ENCODE measurements at regions not wholly inside any gene's neighbourhood (a gene's known extent, or its start where the extent isn't known, plus 50 kb on each side); places are given as distances from the start of the nearest gene placed in this dataset.

GRCh38 chr14:31966896-31967668 lies 110.0 kb upstream of the ARHGAP5 start:
- DNase-seq: no peak

GRCh38 chr14:31967669-31967975 lies 109.5 kb upstream of the ARHGAP5 start:
- no peak for DNase-seq

GRCh38 chr14:31968107-31968810 lies 108.8 kb upstream of the ARHGAP5 start:
- DNase-seq: no peak

- no peak for DNase-seq
These were observed 108.0 kb upstream of the ARHGAP5 start for GRCh38 chr14:31968956-31969698.

GRCh38 chr14:31969699-31970240 lies 107.3 kb upstream of the ARHGAP5 start:
- DNase-seq: no peak

GRCh38 chr14:31970744-31971143 lies 106.4 kb upstream of the ARHGAP5 start:
- no peak for DNase-seq

DNA sequence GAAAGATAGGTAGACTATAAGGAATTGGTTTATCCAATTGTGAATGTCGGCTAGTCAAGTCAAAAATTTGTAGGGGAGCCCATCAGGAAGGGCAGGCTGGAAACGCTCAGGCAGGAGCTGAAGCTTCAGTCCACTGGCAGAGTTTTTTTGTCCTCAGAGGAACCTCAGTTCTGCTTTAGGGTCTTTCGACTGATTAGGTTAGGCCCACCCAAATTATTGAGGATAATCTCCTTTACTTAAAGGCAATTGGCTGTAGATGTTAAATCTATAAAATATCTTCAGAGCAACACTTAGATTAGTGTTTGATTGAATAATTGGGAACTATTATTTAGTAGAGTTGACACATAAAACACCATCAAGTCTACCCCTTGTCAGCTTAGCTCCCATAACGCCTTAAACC lies 105.5 kb upstream of the ARHGAP5 start:
- DNase-seq: no peak

DNA sequence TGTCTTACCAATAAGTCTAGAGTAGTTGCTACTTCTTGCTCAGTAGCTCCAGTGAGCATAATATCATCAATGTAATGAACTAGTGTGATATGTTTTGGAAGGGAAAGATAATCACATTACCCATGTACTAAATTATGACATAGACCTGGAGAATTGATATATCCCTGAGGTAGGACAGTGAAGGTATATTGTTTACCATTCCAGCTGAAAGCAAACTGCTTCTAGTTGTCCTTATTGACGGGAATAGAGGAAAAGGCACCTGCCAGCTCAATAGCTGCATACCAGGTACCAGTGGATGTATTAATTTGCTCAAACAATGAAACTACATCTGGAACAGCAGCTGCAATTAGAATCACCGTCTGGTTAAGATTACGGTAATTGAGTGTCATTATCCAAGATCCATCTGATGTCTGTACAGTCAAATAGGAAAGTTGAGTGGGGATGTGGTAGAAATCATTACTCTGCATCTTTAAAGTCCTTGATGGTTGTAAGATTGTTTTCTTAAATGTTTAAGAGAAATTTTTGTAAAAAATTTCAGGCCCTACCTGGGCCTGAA lies 100.0 kb upstream of the ARHGAP5 start:
- DNase-seq: no peak

DNA sequence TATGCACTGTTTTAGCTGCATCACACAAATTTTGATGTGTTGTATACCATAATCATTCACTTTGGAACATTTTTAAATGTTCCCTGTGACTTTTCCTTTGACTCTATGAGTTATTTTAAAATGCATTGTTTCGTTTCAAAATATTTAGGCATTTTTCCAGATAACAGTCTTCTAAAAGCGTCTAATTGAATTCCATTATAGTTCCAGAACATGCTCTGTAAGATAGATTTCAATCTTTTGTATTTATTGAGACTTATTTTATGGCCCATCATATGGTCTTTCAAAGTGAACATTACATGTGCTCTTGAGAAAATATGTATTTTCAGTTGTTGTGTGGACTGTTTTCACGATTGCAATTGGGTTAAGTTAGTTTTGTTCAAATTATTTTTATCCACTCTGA lies 98.7 kb upstream of the ARHGAP5 start:
- DNase-seq: no peak

DNA sequence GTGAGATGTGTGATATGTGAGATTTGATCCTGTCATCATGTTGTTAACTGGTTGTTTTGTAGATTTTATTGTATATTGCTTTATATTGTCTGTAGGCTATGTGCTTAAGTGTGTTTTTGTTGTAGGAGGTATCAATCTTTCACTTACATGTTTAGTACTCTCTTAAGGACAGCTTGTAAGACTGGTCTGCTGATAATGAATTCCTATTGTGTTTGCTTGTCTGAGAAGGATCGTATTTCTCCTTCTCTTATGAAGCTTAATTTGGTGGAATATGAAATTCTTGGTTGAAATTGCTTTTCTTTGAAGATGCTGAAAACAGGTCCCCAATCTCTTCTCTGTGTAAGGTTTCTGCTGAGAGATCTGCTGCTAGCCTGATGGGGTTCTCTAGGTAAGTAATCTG lies 94.5 kb upstream of the ARHGAP5 start:
- DNase-seq: no peak

DNA sequence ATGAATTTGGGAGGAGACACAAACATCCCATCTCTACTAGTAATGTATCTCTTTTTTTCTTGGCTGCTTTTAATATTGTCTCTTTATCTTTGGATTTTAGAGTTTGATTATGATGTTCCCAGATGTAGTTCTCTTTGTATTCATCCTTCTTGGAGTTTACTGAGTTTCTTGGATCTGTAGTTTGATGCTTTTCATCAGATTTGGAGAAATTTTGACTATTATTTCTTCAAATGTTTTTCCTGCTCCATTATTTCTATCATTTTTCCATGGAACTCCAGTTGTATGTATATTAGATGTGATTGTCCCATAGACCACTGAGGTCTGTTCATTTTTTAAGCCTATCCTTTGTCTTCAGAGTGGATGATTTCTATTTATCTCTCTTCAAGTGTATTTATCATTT lies 90.7 kb upstream of the ARHGAP5 start:
- no peak for DNase-seq

GRCh38 chr14:31987721-31988120 lies 89.4 kb upstream of the ARHGAP5 start:
- no peak for DNase-seq

GRCh38 chr14:31988244-31988643 lies 88.9 kb upstream of the ARHGAP5 start:
- no peak for DNase-seq

GRCh38 chr14:31990183-31990857 lies 86.8 kb upstream of the ARHGAP5 start:
- no peak for DNase-seq

DNA sequence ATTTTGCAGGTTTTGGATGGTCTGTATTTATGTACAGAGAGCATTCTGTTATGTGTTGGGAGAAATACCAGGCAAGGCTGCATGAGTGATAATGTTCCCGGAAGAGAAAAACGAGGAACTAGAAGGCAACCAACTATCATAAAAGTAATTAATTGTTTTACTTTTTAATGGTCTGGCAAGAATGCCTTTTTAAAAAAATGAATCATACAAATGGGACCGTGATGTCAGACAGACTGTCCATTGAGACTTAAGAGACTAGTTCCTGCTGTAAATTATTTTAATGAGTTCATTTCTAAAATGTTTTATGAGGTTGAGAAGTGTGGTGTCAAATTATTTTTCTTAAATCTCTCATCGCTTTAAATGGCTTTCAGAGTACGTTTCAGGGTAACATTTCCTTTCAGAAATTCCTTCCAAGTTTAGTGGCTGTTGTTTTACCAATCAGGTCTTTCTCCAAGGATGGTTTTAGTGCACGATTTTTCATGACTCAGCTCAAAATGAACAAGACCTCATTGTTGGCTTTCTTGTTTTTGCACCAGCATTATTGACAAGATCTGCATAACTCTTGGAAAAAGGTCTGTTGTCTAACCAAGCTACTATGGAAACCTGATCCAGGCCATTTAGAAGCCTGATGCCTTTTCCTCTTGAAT lies 86.1 kb upstream of the ARHGAP5 start:
- DNase-seq: no peak

DNA sequence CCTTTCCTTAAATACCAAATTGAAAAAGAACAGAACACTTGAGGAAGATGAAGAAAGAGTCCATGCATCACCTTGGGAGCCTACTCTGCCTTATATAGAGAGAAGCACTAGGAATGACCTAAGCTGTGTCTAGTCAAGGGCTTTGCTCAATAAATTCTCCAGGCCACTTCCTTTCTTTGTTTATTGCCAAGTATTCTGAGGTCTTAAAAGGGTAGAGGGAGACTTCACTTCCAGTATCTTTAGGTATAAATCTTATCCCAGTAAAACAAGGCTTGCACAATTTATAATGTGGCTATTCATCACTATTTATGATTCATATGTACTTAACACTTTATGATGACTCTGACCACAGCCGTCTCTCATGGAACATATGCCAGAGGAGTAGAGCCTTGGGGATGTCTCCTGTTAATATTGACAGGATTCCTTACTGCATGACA lies 85.1 kb upstream of the ARHGAP5 start:
- no peak for DNase-seq

DNA sequence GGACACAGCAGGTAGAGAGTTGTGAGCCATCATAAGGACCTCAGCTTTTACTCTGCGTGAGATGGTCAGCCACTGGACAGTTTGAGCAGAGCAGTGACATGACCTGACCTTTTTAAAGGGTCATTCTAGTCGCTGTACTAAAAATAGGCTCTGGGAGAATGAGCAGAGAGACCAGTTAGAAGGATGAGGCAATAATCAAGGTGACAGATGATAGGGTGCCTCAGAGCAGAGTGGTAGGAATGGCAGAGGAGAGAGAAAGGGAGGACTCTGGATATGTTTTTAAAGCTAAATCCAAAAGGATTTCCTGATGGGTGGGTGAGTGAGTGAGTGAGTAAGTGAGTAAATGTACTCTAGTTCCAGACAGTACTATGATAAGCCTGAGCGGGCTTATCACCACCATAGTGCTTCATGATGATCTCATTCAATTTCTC lies 83.6 kb upstream of the ARHGAP5 start:
- no peak for DNase-seq

DNA sequence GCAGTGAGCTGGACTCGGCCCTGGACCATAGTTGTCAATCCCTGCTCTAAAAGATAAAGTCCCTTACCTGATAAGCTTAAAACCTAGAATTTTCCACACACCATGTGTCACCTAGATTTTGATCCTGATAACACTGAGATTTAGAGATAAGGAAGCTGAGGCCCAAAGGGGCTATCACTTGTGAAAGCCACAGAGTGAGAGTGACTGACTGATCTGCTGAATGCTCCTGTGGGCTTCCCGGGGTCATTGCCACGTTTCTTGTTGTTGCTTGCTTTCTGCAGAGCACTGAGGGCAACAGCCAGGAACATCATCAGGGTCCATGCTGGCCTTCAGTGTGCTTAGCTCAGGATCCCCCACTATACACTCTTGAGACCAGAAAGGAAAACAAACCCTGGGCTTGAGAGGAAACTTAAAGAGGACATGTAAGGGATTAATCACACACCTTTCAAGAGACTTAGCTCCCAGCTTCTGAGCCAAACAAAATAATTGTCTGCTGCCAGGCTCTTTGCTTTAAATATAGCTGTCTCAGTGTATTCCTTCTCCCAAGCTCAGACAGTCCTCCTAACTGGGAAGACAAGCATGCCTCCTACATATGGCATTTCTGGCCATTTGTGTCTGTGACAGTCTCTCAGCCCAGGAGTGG lies 82.6 kb upstream of the ARHGAP5 start:
- DNase-seq: no peak

- no peak for DNase-seq
These were observed 73.5 kb upstream of the ARHGAP5 start for GRCh38 chr14:32003585-32003984.

DNA sequence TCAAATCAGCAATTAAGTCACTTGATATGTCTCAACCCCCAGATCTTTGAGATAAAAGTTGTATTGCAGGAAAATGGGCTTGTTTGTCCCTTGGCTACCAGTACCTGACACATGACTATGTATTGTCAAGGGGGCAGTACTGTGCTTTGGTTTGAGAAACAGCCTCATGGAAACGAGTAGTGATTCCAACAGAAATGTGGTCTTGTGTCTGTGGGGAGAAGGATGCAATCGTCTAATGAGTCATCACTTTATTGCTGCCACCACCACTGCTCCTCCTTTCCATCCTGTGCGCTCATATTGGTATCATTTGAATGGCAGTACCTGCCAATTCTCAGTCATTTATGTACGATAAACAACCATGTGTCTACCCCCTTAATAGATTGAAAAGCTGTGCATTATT lies 72.8 kb upstream of the ARHGAP5 start:
- DNase-seq: peak in 1 of 2 experiments; percentile 22

DNA sequence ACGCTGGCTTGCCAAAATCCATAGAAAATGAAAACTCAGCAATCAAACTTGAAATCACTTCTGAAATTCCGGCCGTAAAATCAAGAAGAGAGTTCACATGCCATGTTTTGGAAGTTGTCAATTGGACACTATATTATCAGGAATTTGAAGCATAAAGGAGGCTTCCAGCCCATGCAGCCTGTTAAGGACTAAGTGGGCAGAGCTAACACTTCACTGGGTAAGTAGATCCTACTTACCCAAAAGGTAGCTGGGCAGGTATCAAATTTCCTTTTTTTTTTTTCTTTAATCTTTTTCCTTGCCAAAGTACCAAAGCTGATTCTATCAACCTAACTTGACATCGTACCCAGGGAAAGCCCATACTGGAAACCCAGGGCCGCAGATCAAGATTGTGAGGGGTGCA lies 71.5 kb upstream of the ARHGAP5 start:
- DNase-seq: no peak
